ENCODE measurements at regions not wholly inside any gene's neighbourhood (a gene's known extent, or its start where the extent isn't known, plus 50 kb on each side); places are given as distances from the start of the nearest gene placed in this dataset.
"Not testable (repeated sequence)": the region's sequence is repeated elsewhere in the genome, so short reads cannot be mapped to it uniquely, and the experiment has no call there.

DNA sequence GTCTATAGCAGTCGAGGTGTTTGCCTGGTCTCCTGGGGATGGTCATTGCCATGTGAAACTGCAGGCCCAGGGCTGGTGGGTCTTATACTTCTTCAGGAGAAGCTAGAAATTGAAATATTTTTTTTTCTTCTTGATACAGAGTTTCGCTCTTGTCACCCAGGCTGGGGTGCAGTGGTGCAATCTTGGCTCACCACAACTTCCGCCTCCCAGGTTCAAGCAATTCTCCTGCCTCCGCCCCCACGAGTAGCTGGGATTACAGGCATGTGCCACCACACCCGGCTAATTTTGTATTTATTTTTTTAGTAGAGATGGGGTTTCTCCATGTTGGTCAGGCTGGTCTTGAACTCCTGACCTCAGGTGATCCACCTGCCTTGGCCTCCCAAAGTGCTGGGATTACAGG is 75.6 kb upstream of the MTHFD1L start:
- TF ChIP-seq EP300 (IDR thresholded peaks at IDR 0.05; ENCODE audit: low read depth); POLR2A (IDR thresholded peaks at IDR 0.05): not testable (repeated sequence)
- TF ChIP-seq, protein P1, sequence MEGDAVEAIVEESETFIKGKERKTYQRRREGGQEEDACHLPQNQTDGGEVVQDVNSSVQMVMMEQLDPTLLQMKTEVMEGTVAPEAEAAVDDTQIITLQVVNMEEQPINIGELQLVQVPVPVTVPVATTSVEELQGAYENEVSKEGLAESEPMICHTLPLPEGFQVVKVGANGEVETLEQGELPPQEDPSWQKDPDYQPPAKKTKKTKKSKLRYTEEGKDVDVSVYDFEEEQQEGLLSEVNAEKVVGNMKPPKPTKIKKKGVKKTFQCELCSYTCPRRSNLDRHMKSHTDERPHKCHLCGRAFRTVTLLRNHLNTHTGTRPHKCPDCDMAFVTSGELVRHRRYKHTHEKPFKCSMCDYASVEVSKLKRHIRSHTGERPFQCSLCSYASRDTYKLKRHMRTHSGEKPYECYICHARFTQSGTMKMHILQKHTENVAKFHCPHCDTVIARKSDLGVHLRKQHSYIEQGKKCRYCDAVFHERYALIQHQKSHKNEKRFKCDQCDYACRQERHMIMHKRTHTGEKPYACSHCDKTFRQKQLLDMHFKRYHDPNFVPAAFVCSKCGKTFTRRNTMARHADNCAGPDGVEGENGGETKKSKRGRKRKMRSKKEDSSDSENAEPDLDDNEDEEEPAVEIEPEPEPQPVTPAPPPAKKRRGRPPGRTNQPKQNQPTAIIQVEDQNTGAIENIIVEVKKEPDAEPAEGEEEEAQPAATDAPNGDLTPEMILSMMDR (IDR thresholded peaks at IDR 0.05), result not testable (repeated sequence)
